Urinary bladder (tissue), 3 donors: ENCODE measurements at regions not wholly inside any gene's neighbourhood (a gene's known extent, or its start where the extent isn't known, plus 50 kb on each side); places are given as distances from the start of the nearest gene placed in this dataset.

ENCODE experiments used
- DNase-seq: peaks from one replicate; pipeline ENCODE4 v3.0.0-alpha.2; 2015; ENCODE audit errors: extremely low spot score
- H3K27ac ChIP-seq: one replicate; pipeline ENCODE4 v1.5.1; 2013; ENCODE audit warnings: low read depth, mild to moderate bottlenecking, moderate library complexity
- H3K36me3 ChIP-seq: one replicate; pipeline ENCODE4 v1.6.1; 2013; ENCODE audit warnings: mild to moderate bottlenecking, moderate library complexity; ENCODE audit not compliant: insufficient read depth
- H3K4me1 ChIP-seq: one replicate; pipeline ENCODE4 v1.6.1; 2013; ENCODE audit warnings: mild to moderate bottlenecking, moderate library complexity; ENCODE audit not compliant: insufficient read depth
- H3K4me3 ChIP-seq: one replicate; pipeline ENCODE4 v1.5.1; 2013; ENCODE audit warnings: low read depth, low read length
- WGBS: extraction: QIAGEN DNeasy Blood & Tissue Kit; methylation state at CpG from one replicate; pipeline ENCODE4 v1.1.7; 2013; 5-methylcytosine and 5-hydroxymethylcytosine counted together
- donor health status: healthy with polysubstance abuse.
- donor health status: healthy.

DNA sequence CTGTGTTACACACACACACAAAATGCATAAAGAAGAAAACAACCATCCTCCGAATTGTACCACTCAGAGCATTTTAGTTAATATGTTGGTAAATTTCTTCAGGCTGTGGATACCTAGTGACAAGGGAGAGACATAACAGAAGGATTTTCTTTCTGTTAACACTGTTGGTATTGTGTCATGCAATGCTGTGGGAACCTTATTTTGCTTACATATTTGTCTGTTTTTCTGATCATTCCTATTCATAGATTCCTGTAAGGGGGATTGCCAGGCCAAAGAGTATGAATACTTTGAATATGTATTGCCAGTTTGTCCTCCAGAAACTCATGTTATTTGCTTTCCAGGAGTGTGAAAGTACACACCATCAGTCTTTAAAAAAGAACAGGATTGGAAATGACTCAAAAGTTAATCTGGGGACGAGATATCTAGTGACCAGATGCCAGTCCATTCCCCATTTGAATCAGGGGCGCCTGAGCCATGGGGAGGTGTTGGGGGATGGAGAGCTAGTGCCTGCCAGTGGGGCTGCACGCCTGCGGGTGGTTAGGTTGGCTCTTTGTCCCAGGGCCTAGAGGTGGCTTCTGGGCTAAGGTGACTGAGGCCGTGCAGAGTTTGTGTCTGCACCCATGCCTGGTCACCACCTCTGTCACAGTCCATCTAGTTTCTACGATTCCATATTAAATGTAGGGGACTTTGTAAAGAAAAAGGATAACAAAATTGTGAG is 142.0 kb downstream of the PTPN20 start:
- Histone ChIP-seq H3K4me1 (no peaks in the 10 kb centered on the region), H3K36me3 (no peaks in the 10 kb centered on the region), H3K4me3 (no peak overlapping the region), H3K27ac (no peak overlapping the region)
- DNase-seq = no peak
- WGBS = 83% methylated on average over 7 of the region's 7 CpGs

DNA sequence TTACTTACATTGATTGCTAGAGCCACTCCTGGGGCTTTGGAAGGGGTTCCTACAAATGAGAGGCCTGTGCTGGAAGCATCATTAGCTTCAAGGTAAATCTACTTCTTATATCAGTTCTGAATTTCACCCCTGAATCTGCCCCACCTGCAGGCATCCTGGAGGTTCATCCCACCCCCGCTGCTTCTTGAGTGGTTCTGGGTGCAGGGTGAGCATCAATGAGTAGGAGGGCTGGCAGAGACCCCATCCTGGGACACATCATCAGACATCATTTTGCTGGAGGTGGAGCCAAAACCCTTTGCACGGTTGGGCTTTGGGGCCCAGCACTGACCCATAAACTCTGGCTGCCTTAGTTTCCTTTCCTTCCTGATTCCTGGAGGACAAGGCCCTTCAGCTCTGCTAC is 143.7 kb downstream of the PTPN20 start:
- WGBS = 82% methylated on average over 2 of the region's 2 CpGs
- H3K36me3 ChIP-seq = no peaks in the 10 kb centered on the region
- DNase-seq = no peak
- no peaks in the 10 kb centered on the region for H3K4me1 ChIP-seq
- no peak overlapping the region for H3K4me3 ChIP-seq
- H3K27ac ChIP-seq = no peak overlapping the region

- Histone ChIP-seq H3K4me3 (no peak overlapping the region), H3K27ac (no peak overlapping the region), H3K4me1 (no peaks in the 10 kb centered on the region), H3K36me3 (no peaks in the 10 kb centered on the region)
- no peak for DNase-seq
- WGBS = 81% methylated on average over 10 of the region's 10 CpGs
Observed at GRCh38 chr10:47055386-47056246, 144.4 kb downstream of the PTPN20 start.

DNA sequence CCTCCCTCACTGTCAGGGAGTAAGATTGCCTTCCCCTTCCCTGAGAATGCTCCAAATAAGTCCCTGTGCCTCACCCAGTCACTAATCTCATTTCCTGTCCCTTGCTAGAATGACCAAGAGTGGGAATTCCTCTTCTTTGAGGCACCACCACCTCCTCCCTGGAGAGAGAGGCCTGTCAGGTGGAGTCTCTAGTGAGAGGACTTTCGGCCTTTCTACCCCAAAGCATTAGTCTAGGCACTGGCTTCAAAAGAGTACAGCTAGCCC is 145.0 kb downstream of the PTPN20 start:
- no peak overlapping the region for H3K27ac ChIP-seq
- DNase-seq = no peak
- 96% methylated on average over 1 of the region's 1 CpG for WGBS
- H3K4me1 ChIP-seq = no peaks in the 10 kb centered on the region
- no peak overlapping the region for H3K4me3 ChIP-seq
- H3K36me3 ChIP-seq = no peaks in the 10 kb centered on the region

DNA sequence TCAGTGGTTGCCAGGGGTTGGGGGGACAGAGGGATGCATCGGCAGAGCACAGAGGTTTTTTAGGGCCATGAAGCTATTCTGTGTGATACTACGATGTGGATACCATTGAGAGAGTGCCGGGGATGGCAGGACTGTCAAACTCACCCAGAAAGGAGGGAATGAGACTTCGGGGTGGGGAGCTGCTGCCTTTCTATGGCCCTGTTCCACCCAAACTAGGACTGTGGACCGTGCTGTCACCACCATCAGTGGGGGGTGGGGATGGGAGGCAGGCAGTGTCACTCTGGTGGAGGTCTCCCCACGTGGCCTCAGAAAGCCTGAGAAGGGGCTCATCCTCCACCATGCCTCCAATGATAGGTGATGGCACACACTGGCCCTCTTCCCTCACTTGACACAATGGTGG is 146.2 kb downstream of the PTPN20 start:
- no peaks in the 10 kb centered on the region for H3K4me1 ChIP-seq
- no peak overlapping the region for H3K27ac ChIP-seq
- no peak overlapping the region for H3K4me3 ChIP-seq
- 90% methylated on average over 6 of the region's 6 CpGs for WGBS
- DNase-seq = no peak
- no peaks in the 10 kb centered on the region for H3K36me3 ChIP-seq

GRCh38 chr10:47058032-47058702 is 146.9 kb downstream of the PTPN20 start:
- no peak for DNase-seq
- no peaks in the 10 kb centered on the region for H3K4me1 ChIP-seq
- no peak overlapping the region for H3K27ac ChIP-seq
- no peaks in the 10 kb centered on the region for H3K36me3 ChIP-seq
- no peak overlapping the region for H3K4me3 ChIP-seq
- 74% methylated on average over 9 of the region's 9 CpGs for WGBS

GRCh38 chr10:47058961-47059391 is 147.7 kb downstream of the PTPN20 start:
- WGBS = 79% methylated on average over 11 of the region's 11 CpGs
- Histone ChIP-seq H3K4me1 (no peaks in the 10 kb centered on the region), H3K27ac (no peak overlapping the region), H3K36me3 (no peaks in the 10 kb centered on the region), H3K4me3 (no peak overlapping the region)
- DNase-seq = no peak

GRCh38 chr10:47059606-47060311 is 148.5 kb downstream of the PTPN20 start:
- DNase-seq = no peak
- H3K27ac ChIP-seq = no peak overlapping the region
- no peak overlapping the region for H3K4me3 ChIP-seq
- 94% methylated on average over 15 of the region's 15 CpGs for WGBS
- no peaks in the 10 kb centered on the region for H3K36me3 ChIP-seq
- no peaks in the 10 kb centered on the region for H3K4me1 ChIP-seq

- no peaks in the 10 kb centered on the region for H3K36me3 ChIP-seq
- no peak for DNase-seq
- 92% methylated on average over 5 of the region's 5 CpGs for WGBS
- no peak overlapping the region for H3K27ac ChIP-seq
- H3K4me3 ChIP-seq = no peak overlapping the region
- H3K4me1 ChIP-seq = no peaks in the 10 kb centered on the region
Observed at GRCh38 chr10:47060356-47060755, 149.1 kb downstream of the PTPN20 start.

GRCh38 chr10:47060993-47061500 is 149.8 kb downstream of the PTPN20 start:
- Histone ChIP-seq H3K4me3 (no peak overlapping the region), H3K4me1 (no peaks in the 10 kb centered on the region), H3K27ac (no peak overlapping the region), H3K36me3 (no peaks in the 10 kb centered on the region)
- 88% methylated on average over 8 of the region's 8 CpGs for WGBS
- no peak for DNase-seq

DNA sequence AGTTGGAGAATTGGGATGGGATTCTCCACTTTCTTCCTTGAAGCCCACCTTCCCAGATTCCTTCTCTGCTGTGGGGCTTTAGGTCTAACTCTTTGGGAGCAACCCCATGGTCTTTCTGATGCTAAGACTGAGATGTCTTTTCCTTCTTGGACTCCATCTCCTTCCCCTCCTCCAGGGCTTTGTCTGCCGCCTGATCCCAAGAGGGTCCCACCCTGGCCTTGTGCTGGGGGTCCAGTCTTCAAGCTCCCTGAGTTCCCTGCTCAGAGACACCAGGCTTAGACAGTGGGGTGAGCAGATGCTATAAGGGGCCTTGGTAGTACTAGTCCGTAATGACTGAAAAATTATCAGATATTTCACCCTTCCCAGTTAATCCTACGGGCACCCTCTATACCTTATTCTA is 150.5 kb downstream of the PTPN20 start:
- no peak overlapping the region for H3K27ac ChIP-seq
- 94% methylated on average over 3 of the region's 3 CpGs for WGBS
- no peak for DNase-seq
- no peaks in the 10 kb centered on the region for H3K4me1 ChIP-seq
- no peaks in the 10 kb centered on the region for H3K36me3 ChIP-seq
- no peak overlapping the region for H3K4me3 ChIP-seq

- no peaks in the 10 kb centered on the region for H3K36me3 ChIP-seq
- no peak overlapping the region for H3K27ac ChIP-seq
- no peak for DNase-seq
- no peaks in the 10 kb centered on the region for H3K4me1 ChIP-seq
- H3K4me3 ChIP-seq = no peak overlapping the region
- WGBS = 62% methylated on average over 12 of the region's 12 CpGs
Observed at GRCh38 chr10:47062441-47063200, 151.4 kb downstream of the PTPN20 start.

DNA sequence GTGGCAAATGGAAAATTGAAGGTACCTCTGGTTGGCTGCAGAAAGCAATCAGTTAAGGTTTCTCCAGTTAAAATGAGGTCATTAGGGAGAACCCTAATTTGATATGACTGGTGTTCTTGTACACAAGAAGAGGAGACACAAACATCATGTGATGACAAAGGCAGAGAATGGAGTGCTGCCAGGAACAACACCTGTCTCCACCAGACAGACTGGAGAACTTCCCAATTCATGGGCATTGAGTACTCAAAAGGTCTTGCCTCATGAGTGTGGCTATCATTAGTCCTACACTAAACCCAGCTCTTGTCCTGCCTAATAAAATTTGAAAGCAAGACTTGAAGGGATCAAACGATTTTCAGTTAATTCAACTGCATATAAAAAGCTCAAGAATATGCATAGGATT is 152.6 kb downstream of the PTPN20 start:
- no peak for DNase-seq
- WGBS = 73% methylated on average over 1 of the region's 1 CpG
- H3K4me3 ChIP-seq = no peak overlapping the region
- no peak overlapping the region for H3K27ac ChIP-seq
- H3K4me1 ChIP-seq = no peaks in the 10 kb centered on the region
- H3K36me3 ChIP-seq = no peaks in the 10 kb centered on the region
